ENCODE measurements at regions not wholly inside any gene's neighbourhood (a gene's known extent, or its start where the extent isn't known, plus 50 kb on each side); places are given as distances from the start of the nearest gene placed in this dataset.

- no peaks in the 10 kb centered on the region for H3K36me3 Mint-ChIP-seq
- no peaks in the 10 kb centered on the region for H3K4me1 Mint-ChIP-seq
- Histone ChIP-seq H4K20me1 (ENCODE audit: insufficient read depth, low read length) (no peaks in the 10 kb centered on the region), H3K79me2 (ENCODE audit: insufficient read depth, low read length) (no peaks in the 10 kb centered on the region), H3K27ac (ENCODE audit: low read depth in 1 of 2, low read length in 2 of 2) (no peak overlapping the region), H3K36me3 (replicated peaks in 1 of 2; ENCODE audit: control insufficient read depth in 1 of 2, insufficient read depth in 2 of 2, low read length in 2 of 2) (no peaks in the 10 kb centered on the region), H3K4me3 (replicated peaks in 1 of 3; ENCODE audit: low read depth in 2 of 3, low read length in 3 of 3) (no peak overlapping the region), H2AFZ (ENCODE audit: insufficient read depth, low read depth, low read length, poor library complexity, severe bottlenecking) (no peak overlapping the region), H3K4me2 (replicated peaks; ENCODE audit: extremely low read depth, low read length, poor library complexity, severe bottlenecking) (no peak overlapping the region), H3K4me1 (ENCODE audit: control insufficient read depth in 1 of 2, insufficient read depth in 2 of 2, low read length in 2 of 2) (no peaks in the 10 kb centered on the region), H3K27me3 (ENCODE audit: control insufficient read depth in 2 of 2, insufficient read depth in 2 of 2, low read length in 2 of 2) (no peaks in the 10 kb centered on the region), H3K9ac (ENCODE audit: insufficient read depth, low read length, poor library complexity, severe bottlenecking) (no peak overlapping the region), H3K9me3 (replicated peaks in 1 of 2; ENCODE audit: control insufficient read depth in 1 of 2, insufficient read depth in 1 of 2, low read length in 2 of 2) (peaks cover 0 to 12% of the 10 kb centered on the region in 2 donors)
- no peaks in the 10 kb centered on the region for H3K27me3 Mint-ChIP-seq (ENCODE audit: low read depth in 3 of 3)
- 100% methylated on average over 2 of the region's 2 CpGs for WGBS (ENCODE audit: insufficient coverage)
- H3K4me3 Mint-ChIP-seq, result no peak overlapping the region
- DNase-seq, result peak in 1 of 3 donors; percentile 3
- H3K9me3 Mint-ChIP-seq, result peaks cover 0 to 10% (median 2%) of the 10 kb centered on the region in 7 donors
- TF ChIP-seq CTCF (IDR thresholded peaks at IDR 0.05), result no peak
- no peak overlapping the region for H3K27ac Mint-ChIP-seq
- intact Hi-C loops (cut with micrococcal nuclease), result no loop called here
Observed at GRCh38 chr4:124806403-124806802, 93.9 kb upstream of the ANKRD50 start.

- Histone ChIP-seq H4K20me1 (ENCODE audit: insufficient read depth, low read length) (no peaks in the 10 kb centered on the region), H3K4me1 (ENCODE audit: control insufficient read depth in 1 of 2, insufficient read depth in 2 of 2, low read length in 2 of 2) (no peaks in the 10 kb centered on the region), H3K27me3 (ENCODE audit: control insufficient read depth in 2 of 2, insufficient read depth in 2 of 2, low read length in 2 of 2) (no peaks in the 10 kb centered on the region), H3K9me3 (replicated peaks in 1 of 2; ENCODE audit: control insufficient read depth in 1 of 2, insufficient read depth in 1 of 2, low read length in 2 of 2) (peaks cover 0 to 12% of the 10 kb centered on the region in 2 donors), H3K4me2 (replicated peaks; ENCODE audit: extremely low read depth, low read length, poor library complexity, severe bottlenecking) (no peak overlapping the region), H3K9ac (ENCODE audit: insufficient read depth, low read length, poor library complexity, severe bottlenecking) (no peak overlapping the region), H3K4me3 (replicated peaks in 1 of 3; ENCODE audit: low read depth in 2 of 3, low read length in 3 of 3) (no peak overlapping the region), H2AFZ (ENCODE audit: insufficient read depth, low read depth, low read length, poor library complexity, severe bottlenecking) (no peak overlapping the region), H3K79me2 (ENCODE audit: insufficient read depth, low read length) (no peaks in the 10 kb centered on the region), H3K36me3 (replicated peaks in 1 of 2; ENCODE audit: control insufficient read depth in 1 of 2, insufficient read depth in 2 of 2, low read length in 2 of 2) (no peaks in the 10 kb centered on the region), H3K27ac (ENCODE audit: low read depth in 1 of 2, low read length in 2 of 2) (no peak overlapping the region)
- Mint-ChIP-seq H3K27ac (no peak overlapping the region), H3K27me3 (ENCODE audit: low read depth in 3 of 3) (no peaks in the 10 kb centered on the region), H3K4me1 (no peaks in the 10 kb centered on the region), H3K4me3 (no peak overlapping the region), H3K36me3 (no peaks in the 10 kb centered on the region), H3K9me3 (peaks cover 0 to 10% (median 2%) of the 10 kb centered on the region in 7 donors)
- no peak for DNase-seq
- no peak for TF ChIP-seq CTCF (IDR thresholded peaks at IDR 0.05)
- intact Hi-C loops (cut with micrococcal nuclease), result no loop called here
Observed at GRCh38 chr4:124804584-124804983, 92.1 kb upstream of the ANKRD50 start.
